Endothelial cell of umbilical vein (primary cell): ENCODE measurements at regions not wholly inside any gene's neighbourhood (a gene's known extent, or its start where the extent isn't known, plus 50 kb on each side); places are given as distances from the start of the nearest gene placed in this dataset. TPM values are rescaled to one million over a fixed set of nuclear protein-coding genes. Genes with fewer than 3 reads are reported as not detected.

Experiments used
- BruUV-seq: library from RNA; stranded (reverse); fragments of 400-500 nt; replicated peaks from 2 replicates; lab custom pipeline; 2021; lab: Mats Ljungman, UMichigan
- CTCF ChIA-PET: fragments of 300-600, 350-600 bp; sonication (Branson Sonifier 250); formaldehyde crosslinking; loops from one replicate; lab custom pipeline; 2021; ENCODE audit warnings: antibody characterized with exemption, inconsistent platforms; lab: Charles Lee
- POLR2A ChIA-PET: fragments of 300-600, 350-600 bp; sonication (Branson Sonifier 250); formaldehyde crosslinking; loops from one replicate; lab custom pipeline; 2021; ENCODE audit warnings: antibody characterized with exemption, inconsistent platforms; lab: Charles Lee
- DNase-seq: peaks from one replicate; pipeline ENCODE4 v3.0.0-alpha.2; 2011; ENCODE audit warnings: low read depth, low spot score
- FAIRE-seq: peaks from 2 replicates; lab custom pipeline; 2011; peaks lifted over from hg19 to GRCh38; lab: Jason Lieb, UNC
- H2AFZ ChIP-seq: 2 replicates; pipeline ENCODE4 v1.6.0; 2012; ENCODE audit warnings: low read depth, low read length, control low read depth, inconsistent platforms
- H3K27ac ChIP-seq: 2 replicates; pipeline ENCODE4 v1.5.1; 2011; ENCODE audit warnings: low read depth, mild to moderate bottlenecking, control low read depth, low read length, moderate library complexity; ENCODE audit not compliant: insufficient read depth
- H3K27me3 ChIP-seq, 2 experiments: 2 replicates each; pipeline versions ENCODE4 v1.6.0 to v1.6.1; 2011; ENCODE audit warnings: low read length in 2 of 2, mixed read lengths in 1 of 2; ENCODE audit not compliant: control insufficient read depth in 2 of 2, insufficient read depth in 2 of 2
- H3K36me3 ChIP-seq, 2 experiments: 2 replicates in 1 of 2; 3 replicates in 1 of 2; pipeline ENCODE4 v1.5.1; 2011; ENCODE audit warnings: low read length in 2 of 2, mild to moderate bottlenecking in 1 of 2, moderate library complexity in 1 of 2; ENCODE audit not compliant: control insufficient read depth in 2 of 2, insufficient read depth in 2 of 2; ENCODE audit errors: extremely low read depth in 1 of 2
- H3K4me1 ChIP-seq: 3 replicates; pipeline ENCODE4 v1.5.1; 2011; ENCODE audit warnings: mild to moderate bottlenecking, low read length; ENCODE audit not compliant: control insufficient read depth, insufficient read depth; ENCODE audit errors: extremely low read depth
- H3K4me2 ChIP-seq: 2 replicates; pipeline ENCODE4 v1.6.1; 2011; ENCODE audit warnings: low read length, control low read depth, mixed read lengths; ENCODE audit not compliant: insufficient read depth
- H3K4me3 ChIP-seq, 3 experiments: fragments of 200-600 bp in 1 of 3; sonication (generic), shearing (Covaris generic) in 1 of 3; replicated peaks in 1 of 3; 2 replicates each; pipeline ENCODE4 v1.5.1; 2011 to 2016; ENCODE audit warnings: control low read depth in 3 of 3, low read length in 3 of 3, mild to moderate bottlenecking in 2 of 3, inconsistent platforms in 1 of 3, low read depth in 1 of 3, moderate library complexity in 1 of 3; ENCODE audit not compliant: insufficient read depth in 1 of 3
- H3K79me2 ChIP-seq: 2 replicates; pipeline ENCODE4 v1.6.0; 2012; ENCODE audit warnings: low read length, inconsistent platforms; ENCODE audit not compliant: control insufficient read depth, insufficient read depth
- H3K9ac ChIP-seq: replicated peaks from 2 replicates; pipeline ENCODE3; 2011; ENCODE audit warnings: low read length, control low read depth; ENCODE audit not compliant: insufficient read depth; ENCODE audit errors: extremely low read depth
- H3K9me1 ChIP-seq: replicated peaks from 3 replicates; pipeline ENCODE4 v1.6.0; 2011; ENCODE audit warnings: mild to moderate bottlenecking, low read length; ENCODE audit not compliant: control insufficient read depth, insufficient read depth; ENCODE audit errors: extremely low read depth
- H3K9me3 ChIP-seq: replicated peaks from 2 replicates; pipeline ENCODE4 v1.5.1; 2012; ENCODE audit warnings: low read length, inconsistent platforms; ENCODE audit not compliant: control insufficient read depth, insufficient read depth
- H4K20me1 ChIP-seq: replicated peaks from 2 replicates; pipeline ENCODE3; 2011; ENCODE audit warnings: mild to moderate bottlenecking, low read length; ENCODE audit not compliant: control insufficient read depth, insufficient read depth; ENCODE audit errors: extremely low read depth
- CTCF ChIP-seq, 2 donors: IDR thresholded peaks; 1 replicate in 1 of 2; 2 replicates in 1 of 2; pipeline ENCODE4 v1.5.1; 2011; ENCODE audit warnings: low read length in 2 of 2, mild to moderate bottlenecking in 2 of 2, moderate library complexity in 2 of 2, control low read depth in 1 of 2, inconsistent platforms in 1 of 2, low read depth in 1 of 2; ENCODE audit not compliant: insufficient read depth in 1 of 2; ENCODE audit errors: extremely low read depth in 1 of 2
- EZH2 ChIP-seq: IDR thresholded peaks from 2 replicates; pipeline ENCODE4 v1.6.1; 2012; ENCODE audit warnings: borderline replicate concordance, low read depth, mild to moderate bottlenecking, moderate library complexity, low read length, inconsistent platforms; ENCODE audit not compliant: severe bottlenecking
- FOS ChIP-seq: IDR thresholded peaks from 2 replicates; pipeline ENCODE4 v1.6.1; 2011; ENCODE audit warnings: mild to moderate bottlenecking, low read length, moderate library complexity, borderline replicate concordance; ENCODE audit not compliant: insufficient read depth
- GATA2 ChIP-seq: IDR thresholded peaks from 2 replicates; pipeline ENCODE4 v1.7.0; 2011; ENCODE audit warnings: low read depth, mild to moderate bottlenecking, moderate library complexity, mixed read lengths, low read length; ENCODE audit not compliant: insufficient read length, insufficient read depth
- JUN ChIP-seq: IDR thresholded peaks from 2 replicates; pipeline ENCODE4 v1.6.1; 2011; ENCODE audit warnings: borderline replicate concordance, low read depth; ENCODE audit not compliant: insufficient read length, insufficient read depth
- MAX ChIP-seq: IDR thresholded peaks from 2 replicates; pipeline ENCODE4 v1.6.1; 2011; ENCODE audit not compliant: insufficient read depth, insufficient read length
- MYC ChIP-seq: IDR thresholded peaks from one replicate; pipeline ENCODE4 v1.6.1; 2011; ENCODE audit warnings: mild to moderate bottlenecking, low read depth, low read length
- POLR2A ChIP-seq: IDR thresholded peaks from 2 replicates; pipeline ENCODE4 v1.6.1; 2012; ENCODE audit warnings: low read depth, mild to moderate bottlenecking, control low read depth, low read length
- POLR2AphosphoS5 ChIP-seq: IDR thresholded peaks from 2 replicates; pipeline ENCODE4 v1.6.1; 2012; ENCODE audit warnings: low read depth, mild to moderate bottlenecking, control low read depth, low read length, moderate library complexity; ENCODE audit not compliant: insufficient read depth
- dilution Hi-C: fragments of 300-500 bp; cut with MboI; formaldehyde crosslinking; loops from one replicate; pipeline ENCODE4 v1.15.0; 2019; ENCODE audit warnings: low sequenced_read_pairs; ENCODE audit not compliant: extremely low pct_ligation_motif_present
- intact Hi-C: fragments of 100-400 bp; cut with micrococcal nuclease; formaldehyde crosslinking; loops from one replicate; pipeline ENCODE4 v1.10.0; 2022
- small RNA-seq: library from RNA; depleted of rRNA; stranded (forward); fragments of <200 nt; gene quantifications from one replicate; pipeline ENCODE3, GENCODE V24; 2012; ENCODE audit warnings: low replicate concordance, low read depth; ENCODE audit not compliant: insufficient read depth, insufficient read length

- no peak overlapping the region for H3K27ac ChIP-seq
- dilution Hi-C loops, result no loop called here
Observed at GRCh38 chr1:206420471-206420870, 49.8 kb upstream of the IKBKE start.

More at GRCh38 chr1:206420471-206420870, 49.8 kb upstream of the IKBKE start:
- Histone ChIP-seq H2AFZ (no peak overlapping the region), H3K4me2 (no peak overlapping the region), H3K9ac (no peak overlapping the region), H3K27me3 (no peaks in the 10 kb centered on the region), H3K36me3 (peaks cover 22 to 30% of the 10 kb centered on the region in 2 experiments), H3K4me3 (no peak overlapping the region), H3K79me2 (no peaks in the 10 kb centered on the region), H3K9me1 (no peaks in the 10 kb centered on the region), H3K4me1 (peaks cover 9% of the 10 kb centered on the region), H4K20me1 (no peaks in the 10 kb centered on the region), H3K9me3 (no peaks in the 10 kb centered on the region)
- ChIA-PET POLR2A (no interaction called here), CTCF (interaction anchor here (1.5 to 2.1 kb wide), 2 partner anchors 10 kb away, joined by 5 read pairs; no protein-coding TSS in a partner anchor)
- DNase-seq, result no peak
- TF ChIP-seq FOS (no peak), GATA2 (no peak), POLR2A (no peak), MAX (no peak), JUN (no peak), CTCF (IDR thresholded peaks at IDR 0.05; ENCODE audit: extremely low read depth in 1 of 2, insufficient read depth in 1 of 2, low read depth in 1 of 2, low read length in 2 of 2) (no peak), POLR2AphosphoS5 (no peak), MYC (no peak), EZH2 (no peak)
- intact Hi-C loops, result no loop called here
- no TSS peak for BruUV-seq
- no peak for FAIRE-seq

Small RNAs in the stretch of these regions (small RNA-seq; reads per million reads assigned to genes)
- gene AC244023.1, result not detected
